ENCODE measurements at regions not wholly inside any gene's neighbourhood (a gene's known extent, or its start where the extent isn't known, plus 50 kb on each side); places are given as distances from the start of the nearest gene placed in this dataset.

DNA sequence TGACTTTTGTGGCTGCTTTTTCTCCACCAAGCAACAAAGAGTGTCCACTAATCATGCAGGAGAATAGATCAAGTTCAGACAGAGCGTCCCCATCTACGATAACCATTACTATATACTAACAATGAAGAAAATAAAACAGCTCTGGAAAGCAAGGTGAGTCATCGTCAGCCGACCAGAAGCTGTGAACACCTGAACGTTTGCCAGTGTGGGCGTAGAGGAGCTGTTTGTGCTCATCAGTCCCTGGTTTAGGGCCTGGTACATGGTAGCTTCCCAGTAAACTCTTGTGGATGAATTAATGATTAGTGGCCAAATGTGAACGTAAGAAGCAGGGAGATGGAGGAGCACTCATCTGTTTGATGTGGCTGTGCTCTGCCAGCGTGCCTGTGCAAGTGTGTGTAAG lies 180.7 kb downstream of the EVX1 start:
- TF ChIP-seq, protein P1, sequence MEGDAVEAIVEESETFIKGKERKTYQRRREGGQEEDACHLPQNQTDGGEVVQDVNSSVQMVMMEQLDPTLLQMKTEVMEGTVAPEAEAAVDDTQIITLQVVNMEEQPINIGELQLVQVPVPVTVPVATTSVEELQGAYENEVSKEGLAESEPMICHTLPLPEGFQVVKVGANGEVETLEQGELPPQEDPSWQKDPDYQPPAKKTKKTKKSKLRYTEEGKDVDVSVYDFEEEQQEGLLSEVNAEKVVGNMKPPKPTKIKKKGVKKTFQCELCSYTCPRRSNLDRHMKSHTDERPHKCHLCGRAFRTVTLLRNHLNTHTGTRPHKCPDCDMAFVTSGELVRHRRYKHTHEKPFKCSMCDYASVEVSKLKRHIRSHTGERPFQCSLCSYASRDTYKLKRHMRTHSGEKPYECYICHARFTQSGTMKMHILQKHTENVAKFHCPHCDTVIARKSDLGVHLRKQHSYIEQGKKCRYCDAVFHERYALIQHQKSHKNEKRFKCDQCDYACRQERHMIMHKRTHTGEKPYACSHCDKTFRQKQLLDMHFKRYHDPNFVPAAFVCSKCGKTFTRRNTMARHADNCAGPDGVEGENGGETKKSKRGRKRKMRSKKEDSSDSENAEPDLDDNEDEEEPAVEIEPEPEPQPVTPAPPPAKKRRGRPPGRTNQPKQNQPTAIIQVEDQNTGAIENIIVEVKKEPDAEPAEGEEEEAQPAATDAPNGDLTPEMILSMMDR (IDR thresholded peaks at IDR 0.05; ENCODE audit: poor library complexity): no peak
- TF ChIP-seq EZH2 (IDR thresholded peaks at IDR 0.05; ENCODE audit: borderline replicate concordance): no peak

Data from hepatocyte (in vitro differentiated cells).